Colonic mucosa (tissue), 4 donors: ENCODE measurements at regions not wholly inside any gene's neighbourhood (a gene's known extent, or its start where the extent isn't known, plus 50 kb on each side); places are given as distances from the start of the nearest gene placed in this dataset.

ENCODE experiments used
- DNase-seq: peaks from one replicate; pipeline ENCODE4 v3.0.0-alpha.2; 2020
- H3K27ac ChIP-seq: fragments of 200-600 bp; one replicate; pipeline ENCODE4 v1.8.0; 2021
- H3K27me3 ChIP-seq: fragments of 200-600 bp; one replicate; pipeline ENCODE4 v1.8.0; 2021
- H3K36me3 ChIP-seq: fragments of 200-600 bp; one replicate; pipeline ENCODE4 v1.8.0; 2021
- H3K4me1 ChIP-seq: fragments of 200-600 bp; one replicate; pipeline ENCODE4 v1.8.0; 2021; ENCODE audit warnings: mild to moderate bottlenecking
- H3K4me3 ChIP-seq: fragments of 200-600 bp; one replicate; pipeline ENCODE4 v1.8.0; 2021
- H3K9ac ChIP-seq, 2 donors: one replicate each; pipeline ENCODE4 v1.7.0; 2013; ENCODE audit warnings: control low read depth in 2 of 2, low read depth in 2 of 2, low read length in 2 of 2
- H3K9me3 ChIP-seq: fragments of 200-600 bp; one replicate; pipeline ENCODE4 v1.8.0; 2021
- intact Hi-C: fragments of 100-400 bp; cut with DNase I; formaldehyde crosslinking; loops from one replicate; pipeline ENCODE4 v1.14.1; 2022
- TF ChIP-seq, protein P1 (sequence below): fragments of 200-600 bp; IDR thresholded peaks from one replicate; pipeline ENCODE4 v1.8.0; 2022; ENCODE audit warnings: antibody characterized with exemption, mild to moderate bottlenecking
- donor health status: healthy.
- donor health status: DM: no; HTN: no; CAD: no.
- donor health status: DM: no; HTN: no; CAD: no.

DNA sequence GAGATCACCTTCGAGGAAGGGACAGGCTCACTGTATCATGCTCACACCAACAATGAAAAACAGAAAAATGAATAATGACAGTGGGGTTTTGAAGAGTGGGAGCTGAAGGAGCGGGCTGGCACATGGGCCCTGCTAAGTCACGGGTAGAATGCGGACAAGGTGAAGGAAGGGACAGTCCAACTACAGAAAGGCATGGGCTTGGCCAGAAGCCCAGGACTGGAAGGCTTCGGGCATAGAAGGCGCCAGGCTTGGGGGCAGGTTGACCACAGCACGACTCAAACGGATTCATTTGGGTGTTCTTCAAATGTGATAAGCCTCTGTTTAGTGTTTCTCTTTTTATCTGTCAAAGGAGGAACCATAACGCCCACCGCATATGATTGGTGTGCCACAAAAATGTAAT is 509.5 kb downstream of the CCSER2 start:
- intact Hi-C loops = no loop called here
- DNase-seq = no peak
- H3K27ac ChIP-seq = no peak overlapping the region
- H3K4me1 ChIP-seq = no peaks in the 10 kb centered on the region
- H3K27me3 ChIP-seq = no peaks in the 10 kb centered on the region
- no peaks in the 10 kb centered on the region for H3K9me3 ChIP-seq
- H3K4me3 ChIP-seq = no peak overlapping the region
- no peak overlapping the region for H3K9ac ChIP-seq
- TF ChIP-seq, protein P1, sequence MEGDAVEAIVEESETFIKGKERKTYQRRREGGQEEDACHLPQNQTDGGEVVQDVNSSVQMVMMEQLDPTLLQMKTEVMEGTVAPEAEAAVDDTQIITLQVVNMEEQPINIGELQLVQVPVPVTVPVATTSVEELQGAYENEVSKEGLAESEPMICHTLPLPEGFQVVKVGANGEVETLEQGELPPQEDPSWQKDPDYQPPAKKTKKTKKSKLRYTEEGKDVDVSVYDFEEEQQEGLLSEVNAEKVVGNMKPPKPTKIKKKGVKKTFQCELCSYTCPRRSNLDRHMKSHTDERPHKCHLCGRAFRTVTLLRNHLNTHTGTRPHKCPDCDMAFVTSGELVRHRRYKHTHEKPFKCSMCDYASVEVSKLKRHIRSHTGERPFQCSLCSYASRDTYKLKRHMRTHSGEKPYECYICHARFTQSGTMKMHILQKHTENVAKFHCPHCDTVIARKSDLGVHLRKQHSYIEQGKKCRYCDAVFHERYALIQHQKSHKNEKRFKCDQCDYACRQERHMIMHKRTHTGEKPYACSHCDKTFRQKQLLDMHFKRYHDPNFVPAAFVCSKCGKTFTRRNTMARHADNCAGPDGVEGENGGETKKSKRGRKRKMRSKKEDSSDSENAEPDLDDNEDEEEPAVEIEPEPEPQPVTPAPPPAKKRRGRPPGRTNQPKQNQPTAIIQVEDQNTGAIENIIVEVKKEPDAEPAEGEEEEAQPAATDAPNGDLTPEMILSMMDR = no peak
- no peaks in the 10 kb centered on the region for H3K36me3 ChIP-seq

DNA sequence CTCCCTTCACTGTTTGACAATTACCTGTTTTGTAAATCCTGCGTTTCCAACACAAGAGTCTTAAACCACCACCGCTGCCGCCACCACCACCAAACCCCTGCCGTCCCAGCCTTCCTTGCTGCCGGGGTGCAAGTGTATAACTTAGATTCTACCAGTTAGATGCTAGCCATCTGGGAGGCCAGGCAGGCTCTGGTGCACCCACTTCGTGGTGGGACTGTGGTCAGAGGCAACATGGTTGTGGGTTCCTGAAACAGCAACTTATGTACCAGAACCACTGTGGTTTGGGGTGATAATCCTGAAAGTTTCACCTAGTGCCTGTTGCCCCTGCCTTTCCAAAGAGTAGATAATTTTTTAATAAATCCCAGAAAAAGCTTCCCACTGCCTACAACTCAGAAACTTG is 510.5 kb downstream of the CCSER2 start:
- Histone ChIP-seq H3K9ac (no peak overlapping the region), H3K27me3 (no peaks in the 10 kb centered on the region), H3K4me1 (no peaks in the 10 kb centered on the region), H3K36me3 (no peaks in the 10 kb centered on the region), H3K27ac (no peak overlapping the region), H3K9me3 (no peaks in the 10 kb centered on the region), H3K4me3 (no peak overlapping the region)
- no peak for DNase-seq
- TF ChIP-seq, protein P1 = no peak
- intact Hi-C loops = no loop called here

DNA sequence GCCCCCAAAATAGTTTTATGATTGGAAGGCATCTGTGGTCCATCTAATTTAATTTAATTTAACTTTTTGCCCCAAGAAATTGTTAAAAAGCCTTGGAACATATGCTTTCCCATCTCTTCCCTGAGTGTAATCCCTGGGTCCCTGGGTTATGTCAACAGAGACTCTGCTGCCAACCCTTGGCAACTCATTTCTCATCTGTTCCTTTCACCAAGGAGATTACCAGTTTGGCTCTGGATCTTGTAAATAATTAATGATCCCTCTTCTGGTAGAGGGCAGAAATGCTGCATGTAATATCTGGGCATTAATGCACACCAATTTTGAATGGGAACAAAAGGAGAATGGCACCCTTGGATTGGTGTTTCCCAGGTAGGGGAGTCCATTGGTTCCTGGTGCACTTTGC is 514.2 kb downstream of the CCSER2 start:
- Histone ChIP-seq H3K4me3 (no peak overlapping the region), H3K27me3 (no peaks in the 10 kb centered on the region), H3K36me3 (no peaks in the 10 kb centered on the region), H3K9ac (no peak overlapping the region), H3K9me3 (no peaks in the 10 kb centered on the region), H3K27ac (no peak overlapping the region), H3K4me1 (no peaks in the 10 kb centered on the region)
- intact Hi-C loops = no loop called here
- DNase-seq = no peak
- TF ChIP-seq, protein P1 = no peak

DNA sequence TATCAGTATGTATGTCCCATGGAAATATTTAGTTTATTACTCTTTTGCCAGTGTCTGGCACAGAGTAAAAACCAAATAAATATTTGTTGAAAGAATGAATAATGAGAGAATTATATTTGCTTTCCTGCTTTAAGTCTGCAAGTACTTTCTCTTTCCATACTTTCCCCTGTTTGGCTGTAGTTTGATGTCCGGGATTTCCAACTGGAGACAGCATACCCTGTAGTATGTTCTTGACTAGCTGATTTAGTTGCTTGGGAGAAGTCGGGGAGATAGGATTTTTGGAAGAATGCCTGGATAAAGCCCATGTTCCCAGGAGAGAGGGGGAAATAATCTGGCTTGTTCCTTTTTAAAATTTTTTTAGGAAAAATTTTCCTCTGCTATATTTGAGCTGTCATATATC is 516.1 kb downstream of the CCSER2 start:
- no peaks in the 10 kb centered on the region for H3K36me3 ChIP-seq
- H3K4me1 ChIP-seq = no peaks in the 10 kb centered on the region
- no peaks in the 10 kb centered on the region for H3K27me3 ChIP-seq
- TF ChIP-seq, protein P1 = no peak
- H3K27ac ChIP-seq = no peak overlapping the region
- H3K4me3 ChIP-seq = no peak overlapping the region
- intact Hi-C loops = no loop called here
- DNase-seq = no peak
- no peaks in the 10 kb centered on the region for H3K9me3 ChIP-seq
- H3K9ac ChIP-seq = no peak overlapping the region

DNA sequence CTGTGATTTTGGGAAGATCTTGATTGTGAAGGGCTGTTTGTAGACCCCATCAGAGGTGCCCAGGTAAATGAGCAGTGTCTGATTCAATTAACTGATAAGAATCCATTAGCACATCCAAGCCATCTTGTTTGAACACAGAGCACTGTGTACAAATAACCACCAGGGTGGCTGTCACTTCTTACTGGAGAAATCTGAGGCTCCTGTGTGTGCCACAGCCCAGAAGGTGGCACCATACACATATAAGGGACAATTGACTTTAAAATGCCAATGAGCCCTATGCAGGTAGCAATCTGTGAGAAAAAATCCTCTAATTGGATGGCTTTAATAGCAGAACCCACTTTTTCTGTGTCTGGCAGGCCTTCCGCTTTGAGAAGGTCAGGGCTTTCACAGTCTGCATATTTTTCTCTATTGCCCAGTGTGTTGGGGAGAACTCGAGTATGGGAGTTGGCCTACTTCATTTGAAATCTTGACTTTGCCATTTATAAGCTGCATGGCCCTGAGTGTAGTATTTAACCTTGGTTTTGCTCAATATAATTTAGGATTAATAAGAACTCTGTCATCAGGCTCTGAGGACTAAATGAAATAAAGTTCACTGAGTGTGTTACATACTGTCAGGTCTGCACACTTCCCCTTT is 517.4 kb downstream of the CCSER2 start:
- intact Hi-C loops = no loop called here
- DNase-seq = no peak
- Histone ChIP-seq H3K27me3 (no peaks in the 10 kb centered on the region), H3K36me3 (no peaks in the 10 kb centered on the region), H3K27ac (no peak overlapping the region), H3K4me1 (no peaks in the 10 kb centered on the region), H3K9ac (no peak overlapping the region), H3K9me3 (no peaks in the 10 kb centered on the region), H3K4me3 (no peak overlapping the region)
- TF ChIP-seq, protein P1 = no peak
